ENCODE measurements at regions not wholly inside any gene's neighbourhood (a gene's known extent, or its start where the extent isn't known, plus 50 kb on each side); places are given as distances from the start of the nearest gene placed in this dataset.

- no peak for TF ChIP-seq CTCF (IDR thresholded peaks at IDR 0.05)
- TF ChIP-seq POLR2A (IDR thresholded peaks at IDR 0.05), result no peak
- TF ChIP-seq EP300 (IDR thresholded peaks at IDR 0.05), result no peak
Measured at GRCh38 chr4:141499261-141499853, 137.0 kb upstream of the IL15 start.

All from tibial nerve (tissue), 4 donors.